ENCODE measurements at regions not wholly inside any gene's neighbourhood (a gene's known extent, or its start where the extent isn't known, plus 50 kb on each side); places are given as distances from the start of the nearest gene placed in this dataset.
A peak's percentile ranks its signal among the peaks of the same experiment; 100 is the strongest.
"Not testable (repeated sequence)": the region's sequence is repeated elsewhere in the genome, so short reads cannot be mapped to it uniquely, and the experiment has no call there.

GRCh38 chr22:47921906-47922305, 1159.5 kb downstream of the TBC1D22A start:
- DNase-seq, result no peak

- DNase-seq, result no peak
Observed at GRCh38 chr22:47920380-47920959, 1158.0 kb downstream of the TBC1D22A start.

- no peak for DNase-seq
Observed at GRCh38 chr22:47919893-47920292, 1157.4 kb downstream of the TBC1D22A start.

DNA sequence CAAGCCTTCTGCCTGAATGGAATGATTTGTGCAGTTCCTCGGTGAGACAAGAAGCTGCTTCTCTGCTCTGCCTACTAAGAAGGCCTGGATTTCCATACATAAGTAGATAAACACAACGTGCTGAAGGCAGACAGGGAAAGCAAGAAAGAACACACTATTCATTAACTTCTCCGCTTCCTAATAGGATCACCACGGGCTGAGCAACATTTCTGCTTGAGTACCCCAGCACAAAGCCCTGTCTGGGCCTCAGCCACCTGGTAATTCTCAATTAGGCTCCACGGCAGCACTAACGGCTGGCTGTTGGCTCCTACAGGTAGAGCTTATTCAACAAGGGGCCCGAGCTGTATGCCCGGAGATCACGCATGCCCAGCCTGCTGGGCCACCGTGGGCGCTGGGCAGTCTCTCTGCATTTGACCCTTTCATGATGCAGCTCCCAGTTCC, 1156.6 kb downstream of the TBC1D22A start:
- DNase-seq, result peak; percentile 22

GRCh38 chr22:47918276-47918921, 1155.9 kb downstream of the TBC1D22A start:
- DNase-seq, result no peak

DNA sequence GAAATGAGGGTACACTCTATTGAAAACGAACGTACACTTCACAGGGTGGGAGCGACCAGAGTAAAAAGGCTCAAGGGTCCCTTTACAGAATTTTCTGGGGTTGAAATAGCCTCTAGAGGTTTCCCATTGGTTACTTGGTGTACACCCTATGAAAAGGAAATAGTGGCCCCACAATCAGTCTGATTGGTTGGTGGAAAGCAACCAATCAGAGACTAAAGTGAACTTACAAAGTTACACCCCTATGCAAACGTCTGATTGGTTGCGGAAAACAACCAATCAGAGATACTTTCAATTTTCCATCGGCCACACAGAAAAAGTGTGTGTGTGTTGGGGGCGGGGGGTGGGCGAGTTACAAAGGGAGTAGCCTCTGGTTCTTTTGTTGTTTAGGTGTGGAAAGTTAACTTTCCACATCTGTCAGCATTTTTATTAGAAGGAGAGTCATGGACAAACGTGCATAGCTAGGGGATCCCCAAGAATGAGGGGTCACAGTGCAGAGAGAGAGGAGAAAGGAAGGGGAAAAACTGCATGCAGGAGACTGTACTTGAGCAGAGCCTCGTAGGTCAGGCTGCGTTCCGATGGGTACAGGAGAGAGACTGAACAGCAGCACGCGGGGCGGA, 1152.1 kb downstream of the TBC1D22A start:
- no peak for DNase-seq

DNA sequence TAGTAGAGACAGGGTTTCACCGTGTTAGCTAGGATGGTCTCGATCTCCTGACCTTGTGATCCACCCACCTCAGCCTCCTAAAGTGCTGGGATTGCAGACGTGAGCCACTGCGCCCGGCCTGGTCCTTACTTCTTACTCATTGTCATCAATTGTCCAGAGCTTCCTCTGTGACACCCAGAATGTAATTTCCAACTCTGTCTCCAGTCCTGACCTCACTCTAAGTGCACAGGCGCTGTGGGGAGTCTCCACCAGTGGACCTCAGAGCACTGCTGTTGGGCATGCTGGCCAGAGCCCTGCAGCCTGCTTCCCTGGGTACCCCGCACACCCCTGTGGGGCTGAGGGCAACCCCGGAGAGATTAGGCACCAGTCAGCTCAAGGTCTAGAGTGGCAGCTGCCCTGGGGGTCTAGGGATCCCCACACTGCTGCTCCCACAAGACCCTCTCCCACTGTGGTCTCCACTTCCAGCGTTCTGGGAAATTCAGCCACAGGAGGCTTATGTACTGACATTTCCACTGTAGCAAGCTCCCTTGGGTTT, 1140.3 kb downstream of the TBC1D22A start:
- DNase-seq, result no peak

DNA sequence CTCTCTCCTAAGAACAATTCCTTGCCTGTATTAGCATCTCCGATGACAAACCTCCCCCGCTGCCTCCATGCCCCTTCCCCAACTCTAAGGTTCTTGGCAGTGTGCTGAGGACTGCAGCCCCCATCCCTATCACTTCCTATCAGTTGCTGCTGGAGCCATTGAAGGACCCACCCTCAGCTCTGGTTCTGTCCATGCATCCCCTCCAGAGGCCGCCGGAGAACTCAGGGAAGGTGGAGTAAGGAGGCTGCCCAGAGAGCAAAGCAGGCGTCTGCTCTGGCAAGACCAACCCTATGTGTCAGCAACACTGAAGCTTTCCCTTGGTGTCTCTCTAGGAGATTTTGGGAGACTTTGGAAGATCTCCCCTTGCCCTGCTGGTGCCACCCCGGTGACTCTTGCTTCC, 1139.5 kb downstream of the TBC1D22A start:
- DNase-seq, result no peak

GRCh38 chr22:47899894-47900293, 1137.4 kb downstream of the TBC1D22A start:
- DNase-seq, result no peak

GRCh38 chr22:47898946-47899345, 1136.5 kb downstream of the TBC1D22A start:
- DNase-seq, result no peak

DNA sequence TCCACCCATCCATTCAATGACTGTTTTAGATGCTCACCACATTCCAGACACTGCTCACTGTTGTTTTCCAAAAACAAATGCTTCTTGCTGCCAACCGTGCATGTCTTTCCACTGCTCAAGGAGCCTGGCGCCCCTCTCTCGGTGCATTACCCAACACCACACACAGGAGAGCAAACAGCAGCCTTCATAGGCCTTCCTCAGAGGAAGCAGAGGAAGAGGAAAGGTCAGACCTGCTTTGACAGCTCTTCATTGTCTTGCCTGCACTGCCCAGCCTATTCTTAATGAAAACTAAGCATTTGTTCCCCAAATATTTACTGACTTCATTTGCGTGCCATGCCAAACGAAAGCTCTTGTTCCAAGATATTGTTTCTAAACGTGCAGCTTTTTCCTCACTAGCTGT, 1129.2 kb downstream of the TBC1D22A start:
- DNase-seq, result no peak

- DNase-seq, result no peak
Observed at GRCh38 chr22:47888817-47889216, 1126.4 kb downstream of the TBC1D22A start.

DNA sequence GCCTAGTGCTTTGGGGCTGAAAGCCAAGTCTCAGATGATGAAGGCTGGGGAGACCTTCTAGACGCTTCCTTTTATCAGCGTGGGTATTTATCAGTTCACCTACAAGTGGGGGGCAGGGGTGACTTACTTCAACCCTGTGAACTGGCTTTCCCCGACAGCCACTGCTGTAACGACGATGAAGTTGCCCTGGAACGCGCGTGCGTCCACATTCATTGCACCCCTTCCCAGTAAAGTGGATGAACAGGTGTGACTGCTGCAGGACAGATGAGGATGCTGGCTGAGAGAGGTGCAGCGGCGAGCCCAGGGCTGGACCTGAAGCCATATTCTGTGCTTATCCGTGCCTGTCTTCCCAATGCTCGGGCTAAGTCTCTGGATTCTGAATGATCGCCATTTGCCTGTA, 1122.3 kb downstream of the TBC1D22A start:
- DNase-seq, result no peak

DNA sequence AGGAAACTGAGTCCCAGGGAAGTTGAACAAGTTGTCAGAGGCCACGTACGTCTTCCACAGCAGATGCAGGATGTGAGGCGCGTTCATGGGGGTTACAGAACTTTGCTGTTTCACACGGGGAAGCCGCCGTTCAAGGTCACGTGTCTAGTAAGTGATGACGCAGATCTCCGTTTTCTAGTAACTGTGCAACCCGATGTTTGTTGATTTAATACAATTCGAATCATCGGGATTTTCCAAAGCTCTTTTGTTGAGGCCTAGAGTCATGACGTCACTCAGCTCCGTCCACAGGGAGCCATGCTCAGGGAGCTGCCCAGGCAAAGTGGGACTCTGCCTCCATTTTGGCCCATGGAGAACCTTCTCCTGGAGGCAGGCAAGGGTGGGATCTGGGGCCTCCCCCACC, 1121.8 kb downstream of the TBC1D22A start:
- DNase-seq, result no peak

DNA sequence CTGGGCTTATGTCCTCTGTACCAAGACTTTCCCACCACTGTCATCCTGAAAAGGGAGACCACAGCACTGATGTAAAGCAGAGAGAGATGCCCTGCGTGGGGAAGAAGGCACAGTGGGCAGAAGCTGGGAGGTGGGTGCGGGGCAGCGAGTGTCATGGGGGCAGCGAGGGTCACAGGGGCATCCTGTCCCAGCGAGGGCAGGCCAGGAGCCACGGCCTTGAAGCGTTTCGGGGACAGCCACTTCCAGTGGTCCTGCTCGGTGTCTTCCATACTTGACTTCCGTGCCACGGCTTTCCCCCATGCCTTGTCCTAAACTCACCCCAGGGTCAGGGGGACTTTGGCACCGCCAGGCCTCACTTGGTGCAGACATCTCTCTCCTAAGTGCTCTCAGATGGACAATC, 1121.3 kb downstream of the TBC1D22A start:
- no peak for DNase-seq

GRCh38 chr22:47879346-47879745, 1116.9 kb downstream of the TBC1D22A start:
- DNase-seq, result no peak

DNA sequence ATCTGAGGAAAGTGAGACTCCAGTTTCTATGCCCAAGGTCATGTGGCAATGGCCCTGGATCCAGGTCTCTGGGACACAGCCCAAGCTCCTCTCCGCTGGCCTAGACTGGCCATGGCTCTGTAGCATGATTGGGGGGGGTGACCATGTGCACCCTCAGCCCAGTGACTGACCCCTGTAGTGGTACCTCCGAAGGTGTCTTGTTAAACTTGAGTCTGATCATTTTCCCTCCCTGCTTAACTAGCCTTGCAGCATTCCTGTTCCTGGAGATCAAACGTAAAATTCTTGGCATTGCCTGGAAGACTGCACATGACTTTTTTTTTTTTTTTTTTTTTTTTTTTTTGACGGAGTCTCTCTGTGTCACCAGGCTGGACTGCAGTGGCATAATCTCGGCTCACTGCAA, 1116.0 kb downstream of the TBC1D22A start:
- DNase-seq, result no peak

DNA sequence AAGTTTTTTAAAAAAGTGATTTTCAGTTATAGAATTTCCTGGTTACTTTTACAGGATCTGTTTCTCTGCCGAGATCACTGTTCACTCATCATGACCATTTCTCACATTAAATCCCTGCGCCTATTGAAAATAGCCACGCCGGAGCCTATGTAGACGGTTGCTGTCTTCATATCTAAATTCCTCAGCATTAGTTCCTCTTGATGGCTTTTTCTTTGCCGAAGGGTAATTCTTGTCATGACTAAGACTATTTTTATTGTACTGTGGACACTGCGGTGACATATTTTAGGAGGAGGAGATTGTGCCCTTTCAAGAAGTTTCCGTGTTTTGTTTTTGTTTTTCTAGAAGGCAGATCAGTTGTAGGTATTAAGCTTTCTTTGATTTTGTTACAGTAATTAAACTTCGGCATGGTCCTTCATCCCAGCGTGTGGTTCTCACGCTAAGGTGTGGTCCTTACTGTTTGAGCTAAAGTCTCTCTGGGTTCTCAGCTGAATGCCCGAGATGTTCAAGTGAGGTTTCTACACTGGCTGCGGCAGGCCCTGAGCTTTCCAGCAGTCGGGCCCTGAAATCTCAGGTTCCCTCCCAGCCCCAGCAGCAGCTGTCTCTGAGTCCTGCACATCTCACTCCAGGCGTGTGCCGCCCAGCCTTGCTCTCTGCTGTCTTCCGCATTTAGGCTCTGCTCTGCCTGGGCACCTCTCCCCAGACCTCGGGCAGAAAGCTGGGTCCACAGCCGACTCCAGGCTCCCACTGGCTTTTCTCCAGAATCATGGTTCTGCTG, 1110.5 kb downstream of the TBC1D22A start:
- no peak for DNase-seq

DNA sequence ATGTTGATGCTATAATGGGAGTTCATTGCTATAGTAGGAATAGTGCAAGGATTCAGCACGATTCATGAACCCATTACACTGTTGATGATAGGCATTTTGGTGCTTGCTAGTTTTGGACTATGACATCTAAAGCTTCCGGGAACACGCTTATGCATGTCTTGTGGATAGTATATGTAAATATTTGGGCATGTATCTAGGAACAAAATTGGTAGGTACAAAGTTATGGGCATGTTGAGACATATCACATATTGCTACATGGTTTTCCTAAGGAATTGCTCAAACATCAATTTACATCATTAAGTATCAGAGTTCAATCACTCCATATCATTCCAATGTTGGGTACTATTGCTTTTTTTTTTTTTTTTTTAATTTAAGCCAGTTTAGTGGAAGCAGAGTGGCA, 1103.2 kb downstream of the TBC1D22A start:
- no peak for DNase-seq

GRCh38 chr22:47862394-47862793, 1099.9 kb downstream of the TBC1D22A start:
- DNase-seq, result no peak

DNA sequence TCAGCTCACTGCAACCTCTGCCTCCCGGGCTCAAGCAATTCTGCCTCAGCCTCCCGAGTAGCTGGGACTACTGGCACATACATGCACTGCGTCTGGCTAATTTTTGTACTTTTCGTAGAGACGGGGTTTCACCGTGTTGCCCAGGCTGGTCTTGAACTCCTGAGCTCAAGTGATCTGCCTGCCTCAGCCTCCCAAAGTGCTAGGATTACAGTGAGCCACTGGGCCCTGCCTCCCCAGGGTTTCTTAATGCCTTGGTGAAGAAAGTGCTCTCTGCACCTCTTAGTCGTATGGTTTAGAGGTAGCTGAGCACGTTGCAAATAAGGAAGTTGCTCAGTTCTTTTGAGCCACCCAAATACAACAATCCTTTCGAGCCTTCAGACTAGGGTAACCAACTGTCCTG, 1098.5 kb downstream of the TBC1D22A start:
- not testable (repeated sequence) for DNase-seq

DNA sequence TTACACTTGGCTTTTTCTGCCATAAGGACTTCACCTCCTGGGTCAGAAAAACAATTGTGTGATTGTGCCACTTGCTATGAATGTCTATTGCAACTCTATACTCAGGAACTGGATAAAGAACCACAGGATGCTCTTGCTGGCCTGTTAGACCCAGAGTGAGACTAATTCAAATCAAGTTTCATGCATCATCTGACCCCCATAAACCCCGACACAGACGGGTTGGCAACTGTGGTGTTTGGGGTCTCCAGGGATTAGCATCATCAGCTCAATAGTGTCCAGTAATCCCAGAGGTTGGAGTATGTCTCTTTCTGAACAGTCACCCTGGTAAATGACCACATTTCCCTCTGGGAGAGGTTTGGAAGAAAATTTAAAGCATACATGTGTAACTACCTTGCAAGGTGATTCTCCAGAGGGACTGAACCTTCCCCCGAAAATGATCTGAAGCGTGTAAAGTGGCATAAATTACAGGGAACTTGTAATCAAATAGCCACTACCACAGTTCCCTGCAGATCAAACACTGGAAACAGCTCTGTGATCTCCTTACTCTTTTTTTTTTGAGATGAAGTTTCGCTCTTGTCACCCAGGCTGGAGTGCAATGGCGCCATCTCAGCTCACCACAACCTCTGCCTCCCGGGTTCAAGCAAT, 1097.6 kb downstream of the TBC1D22A start:
- no peak for DNase-seq

DNA sequence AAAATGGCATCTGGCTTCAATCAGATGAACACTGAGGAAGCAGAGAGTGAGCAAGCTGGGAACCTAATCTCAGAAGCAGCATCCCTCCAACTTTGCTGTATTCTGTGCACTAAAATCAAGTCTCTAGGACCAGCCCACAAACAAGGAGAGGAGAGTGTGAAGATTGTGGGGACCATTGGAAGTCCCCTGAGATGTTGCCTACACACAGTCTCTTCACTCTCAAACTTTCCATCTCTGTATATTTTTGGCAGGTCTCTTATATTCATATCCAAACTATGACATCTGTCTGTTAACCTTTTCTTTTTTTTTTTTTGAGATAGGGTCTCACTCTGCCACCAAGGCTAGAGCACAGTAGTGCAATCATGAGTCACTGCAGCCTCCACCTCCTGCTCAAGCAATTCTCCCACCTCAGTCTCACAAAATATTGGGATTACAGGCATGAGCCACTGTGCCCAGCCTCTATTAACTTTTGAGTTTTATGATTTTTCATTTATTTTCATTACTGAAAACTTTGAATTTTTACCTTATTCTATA, 1096.4 kb downstream of the TBC1D22A start:
- DNase-seq, result no peak
